ENCODE measurements at regions not wholly inside any gene's neighbourhood (a gene's known extent, or its start where the extent isn't known, plus 50 kb on each side); places are given as distances from the start of the nearest gene placed in this dataset.

GRCh38 chr4:81346719-81347118 lies 125.0 kb downstream of the RASGEF1B start:
- no peaks in the 10 kb centered on the region for H3K27me3 ChIP-seq (ENCODE audit: insufficient read depth, low read depth, low read length)

GRCh38 chr4:81343536-81343935 lies 128.2 kb downstream of the RASGEF1B start:
- no peak overlapping the region for H3K27ac ChIP-seq (ENCODE audit: low read length)
- H3K4me2 ChIP-seq (ENCODE audit: low read length): no peak overlapping the region
- no peak overlapping the region for H2AFZ ChIP-seq (ENCODE audit: low read depth, low read length)
- H3F3A ChIP-seq (ENCODE audit: insufficient read depth, low read length, poor library complexity, severe bottlenecking): no peaks in the 10 kb centered on the region
- no peak overlapping the region for H3K9ac ChIP-seq (ENCODE audit: low read length)
- H3K4me3 ChIP-seq (ENCODE audit: low read length): no peak overlapping the region
- no peaks in the 10 kb centered on the region for H3K27me3 ChIP-seq (ENCODE audit: insufficient read depth, low read depth, low read length)
- no peaks in the 10 kb centered on the region for H3K9me2 ChIP-seq (ENCODE audit: insufficient read depth, low read length)
- no peaks in the 10 kb centered on the region for H4K20me1 ChIP-seq (ENCODE audit: insufficient read depth)
- no peaks in the 10 kb centered on the region for H3K36me3 ChIP-seq (ENCODE audit: insufficient read depth, low read length)
- H3K9me3 ChIP-seq (ENCODE audit: low read length): no peaks in the 10 kb centered on the region
- no peaks in the 10 kb centered on the region for H3K79me2 ChIP-seq (replicated peaks; ENCODE audit: insufficient read depth, low read length)
- TF ChIP-seq CTCF (IDR thresholded peaks at IDR 0.05; ENCODE audit: poor library complexity, severe bottlenecking) (no peak), REST (IDR thresholded peaks at IDR 0.05; ENCODE audit: borderline replicate concordance) (no peak), SMC3 (conservative IDR thresholded peaks at IDR 0.05; ENCODE audit: poor library complexity) (no peak), POLR2AphosphoS5 (IDR thresholded peaks at IDR 0.05) (no peak), MXI1 (conservative IDR thresholded peaks at IDR 0.05; ENCODE audit: poor library complexity, severe bottlenecking) (no peak), TAF1 (IDR thresholded peaks at IDR 0.05; ENCODE audit: low read depth) (no peak), RAD21 (conservative IDR thresholded peaks at IDR 0.05) (no peak)

More at GRCh38 chr4:81346719-81347118, 125.0 kb downstream of the RASGEF1B start:
- H3K9ac ChIP-seq (ENCODE audit: low read length): no peak overlapping the region
- H4K20me1 ChIP-seq (ENCODE audit: insufficient read depth): no peaks in the 10 kb centered on the region
- H3K9me3 ChIP-seq (ENCODE audit: low read length): no peaks in the 10 kb centered on the region
- no peak for TF ChIP-seq TAF1 (IDR thresholded peaks at IDR 0.05; ENCODE audit: low read depth)
- no peak for TF ChIP-seq EZH2 (IDR thresholded peaks at IDR 0.05; ENCODE audit: borderline replicate concordance, insufficient read depth, low read length, poor library complexity, severe bottlenecking)
- TF ChIP-seq REST (IDR thresholded peaks at IDR 0.05; ENCODE audit: borderline replicate concordance): no peak
- no peak for TF ChIP-seq MXI1 (conservative IDR thresholded peaks at IDR 0.05; ENCODE audit: poor library complexity, severe bottlenecking)
- no peak for TF ChIP-seq EP300 (conservative IDR thresholded peaks at IDR 0.05; ENCODE audit: poor library complexity, severe bottlenecking)
- no peak for TF ChIP-seq POLR2AphosphoS5 (IDR thresholded peaks at IDR 0.05)
- TF ChIP-seq RAD21 (conservative IDR thresholded peaks at IDR 0.05): no peak
- TF ChIP-seq CTCF (IDR thresholded peaks at IDR 0.05; ENCODE audit: poor library complexity, severe bottlenecking): no peak
- TF ChIP-seq SMC3 (conservative IDR thresholded peaks at IDR 0.05; ENCODE audit: poor library complexity): no peak
- no peaks in the 10 kb centered on the region for H3K9me2 ChIP-seq (ENCODE audit: insufficient read depth, low read length)
- no peaks in the 10 kb centered on the region for H3K79me2 ChIP-seq (replicated peaks; ENCODE audit: insufficient read depth, low read length)
- H3K4me2 ChIP-seq (ENCODE audit: low read length): no peak overlapping the region
- no peaks in the 10 kb centered on the region for H3F3A ChIP-seq (ENCODE audit: insufficient read depth, low read length, poor library complexity, severe bottlenecking)
- no peak overlapping the region for H3K4me3 ChIP-seq (ENCODE audit: low read length)
- no peak overlapping the region for H2AFZ ChIP-seq (ENCODE audit: low read depth, low read length)
- no peaks in the 10 kb centered on the region for H3K36me3 ChIP-seq (ENCODE audit: insufficient read depth, low read length)
- H3K27ac ChIP-seq (ENCODE audit: low read length): no peak overlapping the region

All from neural cell (in vitro differentiated cells).